GM18909 (cell line): ENCODE measurements at regions not wholly inside any gene's neighbourhood (a gene's known extent, or its start where the extent isn't known, plus 50 kb on each side); places are given as distances from the start of the nearest gene placed in this dataset.
"Not testable (repeated sequence)": the region's sequence is repeated elsewhere in the genome, so short reads cannot be mapped to it uniquely, and the experiment has no call there.

Source experiments
- ATAC-seq: cut with Tn5 transposase; IDR thresholded peaks from one replicate; pipeline ENCODE4 v1.9.1; 2021; ENCODE audit warnings: mild to moderate bottlenecking; ENCODE audit not compliant: unreplicated experiment, poor library complexity

- no peak for ATAC-seq
Observed at GRCh38 chr2:103166456-103167324, 404.9 kb downstream of the TMEM182 start.

- ATAC-seq: no peak
Observed at GRCh38 chr2:103167599-103167998, 405.8 kb downstream of the TMEM182 start.

GRCh38 chr2:103169861-103170260 lies 408.0 kb downstream of the TMEM182 start:
- no peak for ATAC-seq

- no peak for ATAC-seq
Observed at GRCh38 chr2:103172821-103173220, 411.0 kb downstream of the TMEM182 start.

GRCh38 chr2:103174711-103175110 lies 412.9 kb downstream of the TMEM182 start:
- no peak for ATAC-seq

- no peak for ATAC-seq
Observed at GRCh38 chr2:103176294-103176915, 414.6 kb downstream of the TMEM182 start.

GRCh38 chr2:103179798-103180197 lies 418.0 kb downstream of the TMEM182 start:
- no peak for ATAC-seq

GRCh38 chr2:103183061-103183460 lies 421.2 kb downstream of the TMEM182 start:
- ATAC-seq: no peak

- no peak for ATAC-seq
Observed at GRCh38 chr2:103196802-103197201, 435.0 kb downstream of the TMEM182 start.

- ATAC-seq: not testable (repeated sequence)
Observed at GRCh38 chr2:103200774-103201173, 438.9 kb downstream of the TMEM182 start.

GRCh38 chr2:103208916-103209315 lies 447.1 kb downstream of the TMEM182 start:
- ATAC-seq: no peak

- ATAC-seq: no peak
Observed at GRCh38 chr2:103213028-103213542, 451.3 kb downstream of the TMEM182 start.

GRCh38 chr2:103218516-103218915 lies 456.7 kb downstream of the TMEM182 start:
- ATAC-seq: no peak

GRCh38 chr2:103219398-103219797 lies 457.6 kb downstream of the TMEM182 start:
- ATAC-seq: no peak

- no peak for ATAC-seq
Observed at GRCh38 chr2:103222969-103223368, 461.1 kb downstream of the TMEM182 start.

GRCh38 chr2:103230796-103231195 lies 469.0 kb downstream of the TMEM182 start:
- no peak for ATAC-seq

GRCh38 chr2:103232865-103233264 lies 471.0 kb downstream of the TMEM182 start:
- ATAC-seq: no peak

- no peak for ATAC-seq
Observed at GRCh38 chr2:103233691-103234090, 471.9 kb downstream of the TMEM182 start.

- no peak for ATAC-seq
Observed at GRCh38 chr2:103235283-103235682, 473.5 kb downstream of the TMEM182 start.

- ATAC-seq: no peak
Observed at GRCh38 chr2:103249462-103249861, 487.6 kb downstream of the TMEM182 start.

- no peak for ATAC-seq
Observed at GRCh38 chr2:103252781-103253180, 490.9 kb downstream of the TMEM182 start.
